HEK293 (cell line): ENCODE measurements at regions not wholly inside any gene's neighbourhood (a gene's known extent, or its start where the extent isn't known, plus 50 kb on each side); places are given as distances from the start of the nearest gene placed in this dataset.

Experiments
- PRDM10 ChIP-seq: fragments of 450-650 bp; formaldehyde crosslinking; IDR thresholded peaks from 2 replicates; pipeline ENCODE4 v1.5.1; 2016; ENCODE audit warnings: missing biosample characterization, missing genetic modification characterization
- ZFP3 ChIP-seq: fragments of 450-650 bp; formaldehyde crosslinking; IDR thresholded peaks from 2 replicates; pipeline ENCODE4 v1.5.1; 2016; ENCODE audit warnings: low read depth, missing biosample characterization, missing genetic modification characterization
- ZNF292 ChIP-seq: fragments of 450-650 bp; formaldehyde crosslinking; IDR thresholded peaks from 2 replicates; pipeline ENCODE4 v1.5.1; 2016; ENCODE audit warnings: low read depth, missing biosample characterization, missing genetic modification characterization, borderline replicate concordance
- ZNF549 ChIP-seq: fragments of 450-650 bp; IDR thresholded peaks from 2 replicates; pipeline ENCODE4 v1.5.1; 2018; ENCODE audit warnings: missing biosample characterization, missing genetic modification characterization, mild to moderate bottlenecking, inconsistent platforms, moderate library complexity
- ZNF670 ChIP-seq: fragments of 450-650 bp; formaldehyde crosslinking; IDR thresholded peaks from 2 replicates; pipeline ENCODE4 v1.5.1; 2016; ENCODE audit warnings: missing biosample characterization, missing genetic modification characterization, low read depth
- TF ChIP-seq, protein P1 (sequence below): fragments of 450-650 bp; formaldehyde crosslinking; IDR thresholded peaks from 2 replicates; pipeline ENCODE4 v1.5.1; 2016; ENCODE audit warnings: missing biosample characterization, missing genetic modification characterization
- TF ChIP-seq, protein P2 (sequence below): fragments of 450-650 bp; formaldehyde crosslinking; IDR thresholded peaks from 2 replicates; pipeline ENCODE4 v1.5.1; 2016; ENCODE audit warnings: missing biosample characterization, missing genetic modification characterization

DNA sequence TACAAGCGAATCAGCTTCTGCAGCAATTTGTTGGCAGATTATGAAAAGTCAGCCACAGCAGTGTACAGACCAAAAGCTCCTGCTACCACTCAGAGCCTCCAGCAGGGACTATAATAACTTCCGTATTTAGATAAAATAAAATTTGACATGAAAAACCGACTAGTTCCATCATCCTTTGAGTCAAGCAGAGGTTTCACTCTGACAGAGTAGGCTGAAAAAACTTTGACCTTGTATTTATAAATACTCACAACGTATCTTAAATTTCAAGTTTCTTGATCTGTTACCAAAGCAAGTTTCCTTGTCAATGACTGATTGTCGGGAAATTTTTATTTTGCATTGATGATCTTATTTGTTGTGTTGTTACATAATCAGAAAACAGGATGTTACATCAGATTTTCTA is 283.4 kb downstream of the DAD1 start:
- no peak for TF ChIP-seq ZNF549 (tag by site-specific recombination)
- TF ChIP-seq, protein P1, sequence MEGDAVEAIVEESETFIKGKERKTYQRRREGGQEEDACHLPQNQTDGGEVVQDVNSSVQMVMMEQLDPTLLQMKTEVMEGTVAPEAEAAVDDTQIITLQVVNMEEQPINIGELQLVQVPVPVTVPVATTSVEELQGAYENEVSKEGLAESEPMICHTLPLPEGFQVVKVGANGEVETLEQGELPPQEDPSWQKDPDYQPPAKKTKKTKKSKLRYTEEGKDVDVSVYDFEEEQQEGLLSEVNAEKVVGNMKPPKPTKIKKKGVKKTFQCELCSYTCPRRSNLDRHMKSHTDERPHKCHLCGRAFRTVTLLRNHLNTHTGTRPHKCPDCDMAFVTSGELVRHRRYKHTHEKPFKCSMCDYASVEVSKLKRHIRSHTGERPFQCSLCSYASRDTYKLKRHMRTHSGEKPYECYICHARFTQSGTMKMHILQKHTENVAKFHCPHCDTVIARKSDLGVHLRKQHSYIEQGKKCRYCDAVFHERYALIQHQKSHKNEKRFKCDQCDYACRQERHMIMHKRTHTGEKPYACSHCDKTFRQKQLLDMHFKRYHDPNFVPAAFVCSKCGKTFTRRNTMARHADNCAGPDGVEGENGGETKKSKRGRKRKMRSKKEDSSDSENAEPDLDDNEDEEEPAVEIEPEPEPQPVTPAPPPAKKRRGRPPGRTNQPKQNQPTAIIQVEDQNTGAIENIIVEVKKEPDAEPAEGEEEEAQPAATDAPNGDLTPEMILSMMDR: no peak
- no peak for TF ChIP-seq ZNF292 (tag by site-specific recombination)
- no peak for TF ChIP-seq PRDM10 (tag by site-specific recombination)
- TF ChIP-seq ZFP3 (tag by site-specific recombination): no peak
- TF ChIP-seq, protein P2, sequence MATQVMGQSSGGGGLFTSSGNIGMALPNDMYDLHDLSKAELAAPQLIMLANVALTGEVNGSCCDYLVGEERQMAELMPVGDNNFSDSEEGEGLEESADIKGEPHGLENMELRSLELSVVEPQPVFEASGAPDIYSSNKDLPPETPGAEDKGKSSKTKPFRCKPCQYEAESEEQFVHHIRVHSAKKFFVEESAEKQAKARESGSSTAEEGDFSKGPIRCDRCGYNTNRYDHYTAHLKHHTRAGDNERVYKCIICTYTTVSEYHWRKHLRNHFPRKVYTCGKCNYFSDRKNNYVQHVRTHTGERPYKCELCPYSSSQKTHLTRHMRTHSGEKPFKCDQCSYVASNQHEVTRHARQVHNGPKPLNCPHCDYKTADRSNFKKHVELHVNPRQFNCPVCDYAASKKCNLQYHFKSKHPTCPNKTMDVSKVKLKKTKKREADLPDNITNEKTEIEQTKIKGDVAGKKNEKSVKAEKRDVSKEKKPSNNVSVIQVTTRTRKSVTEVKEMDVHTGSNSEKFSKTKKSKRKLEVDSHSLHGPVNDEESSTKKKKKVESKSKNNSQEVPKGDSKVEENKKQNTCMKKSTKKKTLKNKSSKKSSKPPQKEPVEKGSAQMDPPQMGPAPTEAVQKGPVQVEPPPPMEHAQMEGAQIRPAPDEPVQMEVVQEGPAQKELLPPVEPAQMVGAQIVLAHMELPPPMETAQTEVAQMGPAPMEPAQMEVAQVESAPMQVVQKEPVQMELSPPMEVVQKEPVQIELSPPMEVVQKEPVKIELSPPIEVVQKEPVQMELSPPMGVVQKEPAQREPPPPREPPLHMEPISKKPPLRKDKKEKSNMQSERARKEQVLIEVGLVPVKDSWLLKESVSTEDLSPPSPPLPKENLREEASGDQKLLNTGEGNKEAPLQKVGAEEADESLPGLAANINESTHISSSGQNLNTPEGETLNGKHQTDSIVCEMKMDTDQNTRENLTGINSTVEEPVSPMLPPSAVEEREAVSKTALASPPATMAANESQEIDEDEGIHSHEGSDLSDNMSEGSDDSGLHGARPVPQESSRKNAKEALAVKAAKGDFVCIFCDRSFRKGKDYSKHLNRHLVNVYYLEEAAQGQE: no peak
- TF ChIP-seq ZNF670 (tag by site-specific recombination): no peak
